HuH-7.5 (cell line): ENCODE measurements at regions not wholly inside any gene's neighbourhood (a gene's known extent, or its start where the extent isn't known, plus 50 kb on each side); places are given as distances from the start of the nearest gene placed in this dataset.
"Not testable (repeated sequence)": the region's sequence is repeated elsewhere in the genome, so short reads cannot be mapped to it uniquely, and the experiment has no call there.

Experiments used
- DNase-seq: peaks from one replicate; pipeline ENCODE4 v3.0.0; 2011; ENCODE audit warnings: low spot score

DNA sequence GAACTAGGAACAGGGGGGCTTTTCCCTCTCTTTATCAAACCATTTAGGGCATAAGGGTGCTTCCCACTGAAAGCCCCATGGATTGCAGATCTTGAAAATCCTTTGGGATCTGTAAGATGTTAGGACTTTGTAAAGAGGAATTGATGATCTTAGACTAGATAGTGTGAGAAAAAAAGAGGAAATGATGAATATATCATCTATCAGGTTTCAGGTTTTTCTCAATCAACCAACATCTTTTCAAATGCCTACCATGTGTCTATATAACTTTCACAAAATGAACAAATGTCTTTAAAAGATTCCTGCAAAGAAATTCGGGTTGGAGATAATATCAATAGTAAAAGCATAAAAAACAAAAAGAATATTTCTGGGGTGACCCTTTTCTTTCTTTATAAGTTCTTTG lies 50.1 kb downstream of the KCNC4 start:
- DNase-seq = no peak

GRCh38 chr1:110262296-110262695 lies 52.2 kb downstream of the KCNC4 start:
- no peak for DNase-seq

- no peak for DNase-seq
These were observed 52.9 kb downstream of the KCNC4 start for GRCh38 chr1:110262846-110263631.

- no peak for DNase-seq
These were observed 54.3 kb downstream of the KCNC4 start for GRCh38 chr1:110264430-110264829.

GRCh38 chr1:110265186-110265585 lies 55.1 kb downstream of the KCNC4 start:
- DNase-seq = no peak

DNA sequence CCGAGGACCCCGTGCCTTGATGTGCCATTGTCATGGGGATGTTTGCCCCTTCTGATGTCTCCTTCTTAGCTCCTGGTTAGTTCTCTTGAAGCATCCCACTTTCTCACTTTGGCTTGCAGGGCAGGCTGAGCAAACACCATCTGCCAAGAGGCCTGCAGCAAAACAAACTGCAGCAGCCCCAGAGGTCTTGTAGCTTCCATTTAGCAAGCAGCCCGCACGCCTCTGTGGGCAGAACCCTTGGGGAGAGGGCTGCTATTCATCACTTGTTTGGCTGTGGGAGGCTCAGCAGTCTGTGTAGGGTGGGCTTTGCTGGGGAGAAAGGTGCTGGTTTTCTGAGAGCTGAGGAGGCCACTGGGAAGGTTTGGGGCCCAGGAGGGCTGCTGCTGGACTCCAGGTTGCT lies 56.7 kb downstream of the KCNC4 start:
- no peak for DNase-seq

GRCh38 chr1:110267260-110267659 lies 57.1 kb downstream of the KCNC4 start:
- no peak for DNase-seq

- peak; percentile 36 for DNase-seq
These were observed 61.9 kb downstream of the KCNC4 start for GRCh38 chr1:110272045-110272444.

DNA sequence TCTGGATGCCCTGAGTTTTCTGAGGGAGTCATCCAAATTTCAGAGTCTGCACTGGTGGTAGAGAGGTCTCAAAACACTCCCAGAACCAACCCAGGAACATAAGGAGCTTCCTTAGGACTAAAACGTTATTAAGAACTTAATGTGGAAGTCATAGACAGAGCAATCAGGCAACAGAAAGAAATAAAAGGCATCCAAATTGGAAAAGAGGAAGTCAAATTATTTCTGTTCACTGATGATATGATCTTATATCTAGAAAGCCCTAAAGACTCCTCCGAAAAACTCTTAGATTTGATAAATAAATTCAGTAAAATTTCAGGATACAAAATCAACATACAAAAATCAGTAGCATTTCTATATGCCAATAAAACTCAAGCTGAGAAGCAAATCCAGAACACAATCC lies 63.7 kb downstream of the KCNC4 start:
- DNase-seq = not testable (repeated sequence)

DNA sequence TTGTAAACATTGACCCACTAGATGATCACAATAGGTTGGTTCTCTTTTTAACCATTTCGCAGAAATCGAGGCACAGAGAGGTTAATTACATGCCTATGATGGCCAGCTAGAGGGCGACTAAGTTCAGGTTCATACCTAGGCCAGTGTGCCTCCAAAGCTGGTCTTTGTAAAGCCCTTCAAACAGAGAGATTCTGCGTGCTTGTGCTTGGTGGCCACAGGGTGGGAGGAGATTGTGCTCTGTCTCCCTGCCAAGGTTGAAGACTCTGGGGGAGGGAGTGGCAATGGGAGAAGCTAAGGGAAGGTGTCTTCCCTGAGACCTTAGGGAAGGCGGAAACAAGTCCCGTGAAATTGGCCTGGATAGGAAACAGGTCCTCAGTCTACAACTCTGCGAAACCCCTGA lies 59.1 kb upstream of the RBM15 start:
- no peak for DNase-seq

DNA sequence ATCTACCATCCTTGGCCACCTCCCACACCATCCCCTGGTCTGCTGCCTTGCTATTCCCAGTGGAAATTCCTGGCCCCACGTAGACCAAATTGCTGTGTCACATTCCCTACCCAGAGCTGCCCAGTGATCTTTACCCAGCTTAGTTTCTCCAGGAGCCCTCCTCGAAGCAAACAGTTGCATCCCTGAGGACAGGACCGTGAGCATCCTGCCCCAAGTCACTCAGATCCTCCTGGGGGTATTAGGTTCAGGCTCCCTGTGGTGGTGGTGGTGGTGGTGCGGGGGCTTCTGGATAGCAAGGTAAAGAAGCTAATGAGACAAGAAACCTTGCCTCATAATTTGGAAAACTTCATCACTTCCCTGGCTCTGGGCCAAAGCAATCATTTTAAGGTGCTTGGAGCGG lies 58.4 kb upstream of the RBM15 start:
- DNase-seq = no peak

- DNase-seq = no peak
These were observed 57.5 kb upstream of the RBM15 start for GRCh38 chr1:110281363-110282290.

- no peak for DNase-seq
These were observed 56.8 kb upstream of the RBM15 start for GRCh38 chr1:110282395-110282794.

GRCh38 chr1:110283677-110284076 lies 55.5 kb upstream of the RBM15 start:
- DNase-seq = no peak

DNA sequence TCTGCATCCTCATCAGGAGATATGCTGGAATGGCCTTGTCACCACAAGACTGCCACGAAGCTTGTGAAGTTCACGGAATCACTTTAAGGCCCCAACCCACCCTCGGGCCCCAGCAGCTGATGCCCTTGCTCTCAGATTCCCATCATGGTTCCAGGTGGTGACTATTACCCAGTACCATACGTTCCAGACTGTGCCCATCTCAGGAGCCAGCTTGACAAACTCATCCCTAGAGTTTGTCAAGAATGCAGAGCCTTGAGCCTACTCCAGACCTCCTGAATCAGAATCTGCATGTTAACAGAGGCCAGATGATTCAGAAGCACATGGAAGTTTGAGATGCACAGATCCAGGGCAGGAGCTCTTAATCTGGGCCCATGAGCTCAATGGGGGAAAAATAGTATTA lies 53.9 kb upstream of the RBM15 start:
- no peak for DNase-seq

DNA sequence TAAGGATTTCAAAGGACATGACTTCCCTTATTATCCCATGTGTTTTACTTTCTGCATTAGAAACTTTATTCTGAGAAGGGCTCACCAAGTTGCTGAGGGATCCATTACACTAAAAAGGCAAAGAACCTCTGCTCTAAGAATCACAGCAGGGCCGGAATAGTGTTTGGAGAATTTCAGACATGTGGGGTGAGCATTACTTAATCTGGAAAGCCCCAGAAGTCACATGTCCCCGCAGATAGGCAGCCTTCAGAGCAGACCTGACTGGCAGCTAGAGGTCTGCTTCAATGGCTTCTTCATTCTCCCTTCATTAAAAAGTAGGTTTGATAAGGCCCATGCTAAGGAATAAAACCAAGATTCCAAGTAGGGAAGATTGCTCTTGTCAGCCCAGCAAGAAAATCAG lies 52.6 kb upstream of the RBM15 start:
- no peak for DNase-seq

DNA sequence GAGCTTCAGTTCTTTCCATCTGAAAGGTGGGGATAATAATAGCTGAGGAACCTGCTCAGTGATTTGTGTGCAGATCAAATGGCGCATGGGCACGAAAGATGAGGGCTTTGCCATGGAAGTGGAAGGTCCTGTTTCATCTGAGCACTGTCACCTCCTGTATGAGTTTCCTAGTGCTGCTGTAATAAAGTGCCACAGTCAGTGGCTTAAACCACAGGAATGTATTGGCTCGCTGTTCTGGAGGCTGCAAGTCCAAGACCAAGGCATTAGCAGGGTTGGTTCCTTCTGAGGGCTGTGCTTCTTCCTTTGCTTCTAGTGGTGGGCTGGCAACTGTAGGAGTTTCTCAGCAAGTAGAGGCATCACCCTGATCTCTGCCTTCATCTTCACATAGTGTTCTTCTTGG lies 51.1 kb upstream of the RBM15 start:
- no peak for DNase-seq
